Right lobe of liver (tissue), 4 donors: ENCODE measurements at regions not wholly inside any gene's neighbourhood (a gene's known extent, or its start where the extent isn't known, plus 50 kb on each side); places are given as distances from the start of the nearest gene placed in this dataset.

Experiments
- CTCF ChIP-seq, 4 donors: fragments of 200-600 bp in 3 of 4; fragments of 450-650 bp in 1 of 4; IDR thresholded peaks; one replicate each; pipeline versions ENCODE4 v1.5.1 to v1.8.0; 2016 to 2022; ENCODE audit warnings: antibody characterized with exemption in 4 of 4, mild to moderate bottlenecking in 2 of 4
- POLR2A ChIP-seq: fragments of 450-650 bp; IDR thresholded peaks from one replicate; pipeline ENCODE4 v1.6.1; 2017; ENCODE audit warnings: antibody characterized with exemption, mild to moderate bottlenecking
- donor health status: DM: no; HTN: no; CAD: no.
- donor health status: DM: no; HTN: no; CAD: no.
- donor health status: DM: no; HTN: yes; CAD: no.

- TF ChIP-seq CTCF (IDR thresholded peaks at IDR 0.05) = no peak
- no peak for TF ChIP-seq POLR2A
Observed at GRCh38 chr4:36835246-36835645, 409.3 kb upstream of the NWD2 start.
